ENCODE measurements at regions not wholly inside any gene's neighbourhood (a gene's known extent, or its start where the extent isn't known, plus 50 kb on each side); places are given as distances from the start of the nearest gene placed in this dataset.

DNA sequence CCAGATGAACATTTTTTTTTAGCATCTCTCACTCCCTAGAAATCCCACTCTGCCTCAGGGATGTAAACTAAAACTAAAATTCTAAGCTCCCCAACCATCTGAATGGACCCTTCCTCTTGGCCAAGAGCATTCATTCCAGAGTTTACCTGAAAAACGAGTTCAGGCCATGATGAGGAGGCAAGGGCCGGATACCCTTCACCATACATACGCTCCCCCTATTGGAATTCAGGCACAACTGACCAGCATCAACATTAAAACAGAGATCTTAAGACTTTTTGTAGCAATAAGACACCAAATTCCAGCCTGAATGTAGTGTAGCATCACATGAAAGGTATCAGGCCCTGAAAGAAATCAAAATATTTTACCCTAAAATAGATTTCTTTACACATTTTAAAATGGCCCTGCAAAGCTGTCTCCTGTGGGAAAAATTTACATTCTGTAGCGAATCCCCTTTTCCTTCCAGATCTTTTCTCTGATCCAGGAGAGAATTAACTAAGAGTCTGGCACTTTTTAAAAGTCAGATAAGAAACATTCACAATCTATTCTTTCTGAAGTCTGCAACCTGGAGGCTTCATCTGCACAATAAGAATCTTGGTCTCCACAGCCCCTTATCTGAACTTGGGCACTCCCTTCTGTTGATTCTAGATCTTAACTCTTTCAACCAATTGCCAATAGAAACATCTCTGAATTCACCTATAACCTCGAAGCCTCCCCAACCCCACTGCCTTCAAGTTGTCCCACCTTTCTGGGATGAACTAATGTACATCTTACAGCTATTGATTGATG is 888.5 kb downstream of the UQCRFS1 start:
- no peak for TF ChIP-seq CTCF (IDR thresholded peaks at IDR 0.05; ENCODE audit: insufficient read depth, low read length)
- no peak for TF ChIP-seq POLR2AphosphoS5 (IDR thresholded peaks at IDR 0.05; ENCODE audit: low read depth)
- TF ChIP-seq SPI1 (IDR thresholded peaks at IDR 0.05; ENCODE audit: borderline replicate concordance, low read depth): no peak
- TF ChIP-seq GABPA (IDR thresholded peaks at IDR 0.05; ENCODE audit: low read depth): no peak
- TF ChIP-seq, protein P1, sequence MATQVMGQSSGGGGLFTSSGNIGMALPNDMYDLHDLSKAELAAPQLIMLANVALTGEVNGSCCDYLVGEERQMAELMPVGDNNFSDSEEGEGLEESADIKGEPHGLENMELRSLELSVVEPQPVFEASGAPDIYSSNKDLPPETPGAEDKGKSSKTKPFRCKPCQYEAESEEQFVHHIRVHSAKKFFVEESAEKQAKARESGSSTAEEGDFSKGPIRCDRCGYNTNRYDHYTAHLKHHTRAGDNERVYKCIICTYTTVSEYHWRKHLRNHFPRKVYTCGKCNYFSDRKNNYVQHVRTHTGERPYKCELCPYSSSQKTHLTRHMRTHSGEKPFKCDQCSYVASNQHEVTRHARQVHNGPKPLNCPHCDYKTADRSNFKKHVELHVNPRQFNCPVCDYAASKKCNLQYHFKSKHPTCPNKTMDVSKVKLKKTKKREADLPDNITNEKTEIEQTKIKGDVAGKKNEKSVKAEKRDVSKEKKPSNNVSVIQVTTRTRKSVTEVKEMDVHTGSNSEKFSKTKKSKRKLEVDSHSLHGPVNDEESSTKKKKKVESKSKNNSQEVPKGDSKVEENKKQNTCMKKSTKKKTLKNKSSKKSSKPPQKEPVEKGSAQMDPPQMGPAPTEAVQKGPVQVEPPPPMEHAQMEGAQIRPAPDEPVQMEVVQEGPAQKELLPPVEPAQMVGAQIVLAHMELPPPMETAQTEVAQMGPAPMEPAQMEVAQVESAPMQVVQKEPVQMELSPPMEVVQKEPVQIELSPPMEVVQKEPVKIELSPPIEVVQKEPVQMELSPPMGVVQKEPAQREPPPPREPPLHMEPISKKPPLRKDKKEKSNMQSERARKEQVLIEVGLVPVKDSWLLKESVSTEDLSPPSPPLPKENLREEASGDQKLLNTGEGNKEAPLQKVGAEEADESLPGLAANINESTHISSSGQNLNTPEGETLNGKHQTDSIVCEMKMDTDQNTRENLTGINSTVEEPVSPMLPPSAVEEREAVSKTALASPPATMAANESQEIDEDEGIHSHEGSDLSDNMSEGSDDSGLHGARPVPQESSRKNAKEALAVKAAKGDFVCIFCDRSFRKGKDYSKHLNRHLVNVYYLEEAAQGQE (IDR thresholded peaks at IDR 0.05; ENCODE audit: insufficient replicate concordance, low read depth): no peak
- Histone ChIP-seq H3K27me3 (ENCODE audit: insufficient read depth, poor library complexity, severe bottlenecking) (no peaks in the 10 kb centered on the region), H3K27ac (replicated peaks) (no peak overlapping the region), H3K4me3 (replicated peaks; ENCODE audit: insufficient read depth, low read length) (no peak overlapping the region)
- DNase-seq (ENCODE audit: low read depth in 1 of 2, low spot score in 1 of 2): no peak

DNA sequence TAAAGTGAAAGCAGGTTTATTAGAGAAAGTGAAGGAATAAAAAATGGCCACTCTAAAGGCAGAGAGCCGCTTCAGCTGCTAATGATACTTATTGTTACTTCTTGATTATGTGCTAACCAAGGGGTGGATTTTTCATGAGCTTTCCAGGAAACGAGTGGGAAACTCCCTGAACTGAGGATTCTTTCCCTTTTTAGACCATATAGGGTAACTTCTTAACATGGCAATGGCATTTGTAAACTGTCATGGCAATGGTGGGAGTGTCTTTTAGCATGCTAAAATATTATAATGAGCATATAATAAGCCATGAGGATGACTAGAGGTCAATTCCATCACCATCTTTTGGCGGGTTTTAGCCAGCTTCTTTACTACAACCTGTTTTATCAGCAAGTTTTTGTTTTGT is 890.0 kb downstream of the UQCRFS1 start:
- Histone ChIP-seq H3K27me3 (ENCODE audit: insufficient read depth, poor library complexity, severe bottlenecking) (no peaks in the 10 kb centered on the region), H3K27ac (replicated peaks) (no peak overlapping the region), H3K4me3 (replicated peaks; ENCODE audit: insufficient read depth, low read length) (no peak overlapping the region)
- no peak for DNase-seq (ENCODE audit: low read depth in 1 of 2, low spot score in 1 of 2)
- no peak for TF ChIP-seq SPI1 (IDR thresholded peaks at IDR 0.05; ENCODE audit: borderline replicate concordance, low read depth)

- H3K27ac ChIP-seq (replicated peaks): no peak overlapping the region
- DNase-seq (ENCODE audit: low read depth in 1 of 2, low spot score in 1 of 2): no peak
- no peak for TF ChIP-seq CTCF (IDR thresholded peaks at IDR 0.05; ENCODE audit: insufficient read depth, low read length)
These were observed 890.5 kb downstream of the UQCRFS1 start for GRCh38 chr19:28322491-28322890.

GRCh38 chr19:28319918-28320317 is 893.0 kb downstream of the UQCRFS1 start:
- no peak overlapping the region for H3K27ac ChIP-seq (replicated peaks)
- TF ChIP-seq GABPA (IDR thresholded peaks at IDR 0.05; ENCODE audit: low read depth) (no peak), SPI1 (IDR thresholded peaks at IDR 0.05; ENCODE audit: borderline replicate concordance, low read depth) (no peak), POLR2AphosphoS5 (IDR thresholded peaks at IDR 0.05; ENCODE audit: low read depth) (no peak), CTCF (IDR thresholded peaks at IDR 0.05; ENCODE audit: insufficient read depth, low read length) (no peak)
- TF ChIP-seq, protein P1 (IDR thresholded peaks at IDR 0.05; ENCODE audit: insufficient replicate concordance, low read depth): no peak
- DNase-seq (ENCODE audit: low read depth in 1 of 2, low spot score in 1 of 2): no peak
- no peaks in the 10 kb centered on the region for H3K27me3 ChIP-seq (ENCODE audit: insufficient read depth, poor library complexity, severe bottlenecking)
- no peak overlapping the region for H3K4me3 ChIP-seq (replicated peaks; ENCODE audit: insufficient read depth, low read length)

More at GRCh38 chr19:28322491-28322890, 890.5 kb downstream of the UQCRFS1 start:
- H3K27me3 ChIP-seq (ENCODE audit: insufficient read depth, poor library complexity, severe bottlenecking): no peaks in the 10 kb centered on the region
- no peak overlapping the region for H3K4me3 ChIP-seq (replicated peaks; ENCODE audit: insufficient read depth, low read length)
